OCI-M1 (cell line): ENCODE measurements at regions not wholly inside any gene's neighbourhood (a gene's known extent, or its start where the extent isn't known, plus 50 kb on each side); places are given as distances from the start of the nearest gene placed in this dataset.
A peak's percentile ranks its signal among the peaks of the same experiment; 100 is the strongest.

Source experiments
- DNase-seq: peaks from one replicate; lab custom pipeline; 2025; lab: John Stamatoyannopoulos, UW

DNA sequence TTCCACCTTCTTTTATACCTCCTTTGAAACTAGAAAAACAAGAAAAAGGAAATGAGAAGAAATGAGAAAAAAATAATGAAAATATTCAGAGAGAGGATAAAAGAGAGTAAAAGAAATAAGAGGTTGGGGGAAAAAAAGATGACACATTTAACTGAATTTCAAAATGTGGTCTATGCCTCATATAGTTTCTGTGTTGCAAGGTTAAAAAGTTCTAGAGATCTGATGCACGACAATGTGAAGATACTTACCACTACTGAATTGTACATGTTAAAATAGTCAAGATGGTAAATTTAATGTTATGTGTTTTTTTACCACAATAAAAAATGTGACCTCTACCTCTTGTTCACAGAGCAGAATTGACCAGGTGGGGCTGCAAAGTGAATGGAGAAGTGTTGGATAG is 314.8 kb upstream of the OR4E1 start:
- no peak for DNase-seq

GRCh38 chr14:21987937-21988336 is 314.3 kb upstream of the OR4E1 start:
- peak; percentile 76 for DNase-seq

- DNase-seq = no peak
Observed at GRCh38 chr14:21985081-21985480, 311.5 kb upstream of the OR4E1 start.

DNA sequence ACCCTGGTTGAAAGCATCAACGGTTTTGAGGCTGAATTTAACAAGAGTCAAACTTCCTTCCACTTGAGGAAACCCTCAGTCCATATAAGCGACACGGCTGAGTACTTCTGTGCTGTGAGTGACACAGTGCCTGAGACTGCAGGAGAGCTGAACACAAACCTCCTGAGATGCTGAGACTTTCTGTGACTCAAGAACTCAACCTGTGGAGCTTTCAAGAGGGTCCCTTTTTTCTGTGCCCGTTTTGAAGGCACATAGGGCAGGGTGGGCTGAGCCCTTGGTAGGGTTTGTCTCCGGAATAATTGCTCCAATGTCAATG is 305.3 kb upstream of the OR4E1 start:
- DNase-seq = no peak

DNA sequence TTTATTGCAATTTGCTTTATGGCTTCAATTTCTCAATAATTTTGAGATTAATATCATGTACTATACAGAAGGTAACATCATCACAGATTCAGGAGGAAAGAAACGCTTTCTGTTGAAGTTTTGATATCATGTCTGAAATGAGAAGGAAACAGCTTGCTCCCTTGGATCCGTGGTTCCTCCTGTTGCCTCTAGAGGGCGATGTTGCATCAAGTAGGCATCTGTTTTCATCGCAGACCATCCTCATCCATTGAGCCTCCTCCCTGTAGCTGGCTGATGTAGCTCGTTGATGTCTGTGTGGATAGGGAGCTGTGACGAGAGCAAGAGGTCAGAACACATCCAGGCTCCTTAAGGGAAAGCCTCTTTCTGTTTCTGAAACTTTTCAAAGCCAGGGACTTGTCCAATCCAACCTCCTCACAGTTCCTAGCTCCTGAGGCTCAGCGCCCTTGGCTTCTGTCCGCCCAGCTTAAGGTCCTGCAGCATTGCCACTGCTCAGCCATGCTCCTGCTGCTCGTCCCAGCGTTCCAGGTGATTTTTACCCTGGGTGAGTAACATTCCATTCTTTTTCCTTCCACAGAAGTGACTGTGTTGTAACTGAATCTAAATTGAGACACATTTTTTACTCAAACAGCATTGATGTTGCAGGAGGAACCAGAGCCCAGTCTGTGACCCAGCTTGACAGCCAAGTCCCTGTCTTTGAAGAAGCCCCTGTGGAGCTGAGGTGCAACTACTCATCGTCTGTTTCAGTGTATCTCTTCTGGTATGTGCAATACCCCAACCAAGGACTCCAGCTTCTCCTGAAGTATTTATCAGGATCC is 304.8 kb upstream of the OR4E1 start:
- peak; percentile 57 for DNase-seq

GRCh38 chr14:21974741-21975140 is 301.1 kb upstream of the OR4E1 start:
- no peak for DNase-seq

DNA sequence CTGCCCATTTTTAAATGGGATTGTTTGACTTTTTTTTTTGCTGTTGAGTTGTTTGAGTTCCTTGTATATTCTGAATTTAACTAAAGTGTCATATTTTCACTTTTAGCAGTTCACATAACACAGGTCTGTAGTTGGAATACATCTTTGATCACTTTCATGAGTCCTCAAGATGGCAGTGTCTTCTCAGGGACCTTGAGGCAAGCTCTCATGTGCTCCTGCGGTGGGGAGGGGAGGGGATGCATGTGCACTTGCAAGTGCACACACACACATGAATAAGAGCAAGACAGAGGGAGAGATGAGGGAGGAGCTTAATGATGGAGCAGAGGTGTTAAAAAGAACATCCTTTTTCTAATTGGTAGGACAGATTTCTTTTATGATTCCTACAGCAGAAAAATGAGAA is 291.4 kb upstream of the OR4E1 start:
- DNase-seq = peak; percentile 18

DNA sequence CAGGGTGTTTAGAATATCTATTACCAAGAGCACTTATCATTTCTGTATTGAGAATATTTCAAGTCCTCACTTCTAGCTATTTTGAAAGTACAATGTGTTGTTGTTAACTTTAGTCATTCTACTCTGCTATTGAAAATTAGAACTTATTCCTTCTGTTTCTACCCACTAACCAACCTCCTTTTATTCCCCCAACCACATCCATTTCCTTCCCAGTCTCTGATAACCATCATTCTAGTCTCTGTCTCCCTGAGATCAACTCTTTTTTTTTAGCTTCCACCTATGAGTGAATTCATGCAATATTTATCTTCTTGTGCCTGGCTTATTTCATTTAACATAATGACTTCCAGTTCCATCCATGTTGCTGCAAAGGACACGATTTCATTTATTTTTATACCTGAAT is 290.6 kb upstream of the OR4E1 start:
- DNase-seq = no peak

- no peak for DNase-seq
Observed at GRCh38 chr14:21960636-21961035, 287.0 kb upstream of the OR4E1 start.

GRCh38 chr14:21941885-21942284 is 268.3 kb upstream of the OR4E1 start:
- no peak for DNase-seq

- peak; percentile 15 for DNase-seq
Observed at GRCh38 chr14:21940887-21941856, 267.6 kb upstream of the OR4E1 start.

DNA sequence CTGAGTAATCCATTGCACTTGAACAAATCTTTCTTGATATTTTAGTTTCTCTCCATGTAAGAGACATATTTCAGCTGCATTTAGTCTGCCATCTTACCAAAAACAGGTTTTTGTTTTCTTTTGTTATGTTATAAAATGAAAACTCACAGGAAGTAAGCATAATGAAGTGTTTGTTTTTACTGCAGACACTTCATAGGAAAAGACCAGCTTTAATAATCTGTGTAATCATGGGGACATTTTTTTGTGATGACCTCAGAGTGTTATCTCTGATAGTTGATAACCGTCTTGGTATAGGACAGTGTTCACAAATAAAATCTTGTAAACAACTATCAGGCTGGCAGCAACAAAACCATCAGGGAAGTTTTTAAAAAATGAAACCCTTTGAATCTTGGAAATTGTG is 266.2 kb upstream of the OR4E1 start:
- DNase-seq = no peak

GRCh38 chr14:21937996-21938395 is 264.4 kb upstream of the OR4E1 start:
- no peak for DNase-seq

DNA sequence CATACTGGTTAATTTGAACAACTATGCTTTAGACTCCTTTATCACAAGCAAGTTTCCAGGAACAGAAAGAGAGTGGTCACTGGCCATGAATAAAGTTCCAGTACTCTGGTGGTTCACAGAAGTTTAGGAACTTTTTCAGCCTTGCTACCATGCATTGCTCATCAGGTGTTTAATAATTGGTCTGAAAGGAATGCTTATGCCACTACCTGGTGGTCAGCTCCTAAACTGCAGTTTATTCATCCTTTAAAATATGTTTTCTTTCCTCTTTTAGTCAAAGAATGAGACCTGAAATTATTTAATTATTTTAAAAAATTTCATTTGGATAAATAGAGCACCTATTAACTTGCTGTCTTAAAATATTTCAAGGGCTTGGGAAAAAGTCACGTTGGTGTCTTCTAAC is 260.1 kb upstream of the OR4E1 start:
- DNase-seq = no peak

- no peak for DNase-seq
Observed at GRCh38 chr14:21924479-21924878, 250.9 kb upstream of the OR4E1 start.

DNA sequence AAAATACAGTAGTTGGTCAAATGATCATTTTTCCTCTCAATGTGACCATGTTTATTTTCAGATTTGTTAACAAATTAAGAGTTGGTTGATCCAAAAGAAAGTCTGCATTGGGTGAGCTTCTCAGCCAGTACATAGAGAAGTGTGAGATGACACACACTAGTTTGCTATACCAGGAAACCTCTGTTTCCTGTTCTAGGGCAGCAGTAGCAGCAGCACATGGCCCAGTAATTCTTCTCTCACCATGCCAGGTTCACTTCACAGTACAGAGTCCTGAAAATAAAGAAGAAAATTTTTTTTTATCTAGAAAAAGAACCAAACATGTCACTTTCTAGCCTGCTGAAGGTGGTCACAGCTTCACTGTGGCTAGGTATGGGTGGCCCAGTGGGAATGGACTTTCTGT is 250.2 kb upstream of the OR4E1 start:
- no peak for DNase-seq

- no peak for DNase-seq
Observed at GRCh38 chr14:21921453-21921852, 247.8 kb upstream of the OR4E1 start.

DNA sequence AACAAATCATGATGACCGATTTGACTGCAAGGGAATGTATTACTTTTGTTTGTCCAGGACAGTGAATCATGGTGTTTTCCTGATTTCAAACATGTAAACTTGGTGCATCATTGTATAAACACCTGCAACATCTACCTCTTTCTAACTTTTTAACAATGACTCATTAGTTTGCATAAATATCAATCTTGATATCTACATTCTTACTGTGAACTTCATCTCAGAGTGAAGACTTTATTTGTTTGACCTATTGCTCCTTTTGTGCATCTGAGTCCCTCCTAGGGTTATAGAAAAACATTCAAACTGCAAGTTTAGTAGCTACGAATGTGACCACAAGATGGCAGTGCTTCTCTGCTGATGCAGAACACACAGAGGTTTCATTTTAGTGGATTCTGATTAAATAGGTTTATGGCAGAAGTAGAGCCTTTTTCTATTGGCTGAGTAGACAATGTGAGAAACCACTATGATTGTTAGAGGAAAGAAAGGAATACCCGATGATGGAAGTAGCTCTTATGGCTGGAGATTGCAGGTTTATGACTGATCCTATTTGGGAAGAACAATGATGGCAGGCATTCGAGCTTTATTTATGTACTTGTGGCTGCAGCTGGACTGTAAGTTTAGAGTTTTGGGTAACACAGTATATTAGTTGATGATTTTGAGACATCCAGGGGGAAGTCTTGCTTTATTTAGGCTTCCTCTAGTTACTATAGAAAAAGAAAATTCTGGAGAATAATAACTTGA is 244.2 kb upstream of the OR4E1 start:
- peak; percentile 62 for DNase-seq

- DNase-seq = no peak
Observed at GRCh38 chr14:21915826-21916225, 242.2 kb upstream of the OR4E1 start.

- DNase-seq = peak; percentile 83
Observed at GRCh38 chr14:21913759-21914158, 240.1 kb upstream of the OR4E1 start.

GRCh38 chr14:21912367-21912766 is 238.7 kb upstream of the OR4E1 start:
- DNase-seq = no peak

- DNase-seq = no peak
Observed at GRCh38 chr14:21911877-21912276, 238.3 kb upstream of the OR4E1 start.

- DNase-seq = no peak
Observed at GRCh38 chr14:21910260-21910659, 236.6 kb upstream of the OR4E1 start.
